PC-9 (cell line): ENCODE measurements at regions not wholly inside any gene's neighbourhood (a gene's known extent, or its start where the extent isn't known, plus 50 kb on each side); places are given as distances from the start of the nearest gene placed in this dataset.

Source experiments
- BruUV-seq: library from RNA; stranded (reverse); fragments of 400-500 nt; replicated peaks from 2 replicates; lab custom pipeline; 2021; lab: Mats Ljungman, UMichigan
- CTCF ChIA-PET: fragments of 300-600 bp; sonication (Branson Sonifier 250); formaldehyde crosslinking; loops from one replicate; lab custom pipeline; 2022; ENCODE audit warnings: antibody characterized with exemption; lab: Charles Lee
- POLR2A ChIA-PET: fragments of 300-600 bp; sonication (Branson Sonifier 250); formaldehyde crosslinking; loops from one replicate; lab custom pipeline; 2022; ENCODE audit warnings: antibody characterized with exemption; ENCODE audit not compliant: unreplicated experiment; lab: Charles Lee
- DNase-seq, 2 experiments: peaks; one replicate each; pipeline versions ENCODE4 v3.0.0 to v3.0.0-alpha.2; 2015 to 2022; ENCODE audit warnings: mixed read lengths in 1 of 2
- H2AFZ ChIP-seq: fragments of 200-600 bp; sonication (generic); 2 replicates; pipeline ENCODE4 v1.8.1; 2017; ENCODE audit warnings: antibody characterized with exemption
- H3F3A ChIP-seq: fragments of 200-600 bp; sonication (generic); 2 replicates; pipeline ENCODE4 v1.8.1; 2017; ENCODE audit warnings: antibody characterized with exemption, mild to moderate bottlenecking, low read depth; ENCODE audit not compliant: insufficient read depth
- H3K27ac ChIP-seq: fragments of 200-600 bp; sonication (generic); 2 replicates; pipeline ENCODE4 v1.6.1; 2016; ENCODE audit warnings: mixed run types
- H3K27me3 ChIP-seq: fragments of 200-600 bp; sonication (generic); 2 replicates; pipeline ENCODE4 v1.6.1; 2016; ENCODE audit warnings: low read depth, mixed run types; ENCODE audit not compliant: insufficient read depth
- H3K36me3 ChIP-seq: fragments of 200-600 bp; sonication (generic); 2 replicates; pipeline ENCODE4 v1.6.1; 2016; ENCODE audit warnings: low read depth, mixed run types
- H3K4me1 ChIP-seq: fragments of 200-600 bp; sonication (generic); replicated peaks from 2 replicates; pipeline ENCODE4 v1.6.1; 2016; ENCODE audit warnings: mixed run types; ENCODE audit not compliant: insufficient read depth
- H3K4me2 ChIP-seq: fragments of 200-600 bp; sonication (generic); 2 replicates; pipeline ENCODE4 v1.6.1; 2017; ENCODE audit warnings: mixed run types
- H3K4me3 ChIP-seq: fragments of 200-600 bp; sonication (generic); 2 replicates; pipeline ENCODE4 v1.6.1; 2016; ENCODE audit warnings: mixed run types
- H3K79me2 ChIP-seq: fragments of 200-600 bp; sonication (generic); 2 replicates; pipeline ENCODE4 v1.6.1; 2017; ENCODE audit warnings: low read depth, mixed run types
- H3K9me2 ChIP-seq: fragments of 200-600 bp; sonication (generic); 2 replicates; pipeline ENCODE4 v1.8.1; 2017; ENCODE audit warnings: mild to moderate bottlenecking; ENCODE audit not compliant: insufficient read depth
- H3K9me3 ChIP-seq: fragments of 200-600 bp; sonication (generic); 2 replicates; pipeline ENCODE4 v1.8.1; 2016; ENCODE audit warnings: low read depth; ENCODE audit not compliant: insufficient read depth
- H4K20me1 ChIP-seq: fragments of 200-600 bp; sonication (generic); 2 replicates; pipeline ENCODE4 v1.8.1; 2017; ENCODE audit not compliant: insufficient read depth
- CTCF ChIP-seq: fragments of 200-600 bp; sonication (generic); conservative IDR thresholded peaks from 2 replicates; pipeline ENCODE4 v1.6.1; 2017; ENCODE audit warnings: mixed run types, antibody characterized with exemption, mild to moderate bottlenecking, moderate library complexity
- EZH2 ChIP-seq: fragments of 200-600 bp; sonication (generic); IDR thresholded peaks from 2 replicates; pipeline ENCODE4 v1.8.0; 2017; ENCODE audit warnings: antibody characterized with exemption, low read depth
- intact Hi-C: fragments of 100-400 bp; cut with micrococcal nuclease; formaldehyde crosslinking; loops from one replicate; pipeline ENCODE4 v1.10.0; 2022; ENCODE audit not compliant: unreplicated experiment

GRCh38 chr11:91794146-91794545, 430.5 kb upstream of the FAT3 start:
- Histone ChIP-seq H3F3A (no peaks in the 10 kb centered on the region), H3K27me3 (no peaks in the 10 kb centered on the region), H3K4me2 (no peak overlapping the region), H3K36me3 (no peaks in the 10 kb centered on the region), H3K27ac (no peak overlapping the region), H4K20me1 (no peaks in the 10 kb centered on the region), H3K9me3 (no peaks in the 10 kb centered on the region), H3K9me2 (no peaks in the 10 kb centered on the region), H3K4me3 (no peak overlapping the region), H3K79me2 (no peaks in the 10 kb centered on the region), H2AFZ (no peak overlapping the region), H3K4me1 (no peaks in the 10 kb centered on the region)
- no peak for DNase-seq
- ChIA-PET CTCF (no interaction called here), POLR2A (no interaction called here)
- BruUV-seq, result no TSS peak
- intact Hi-C loops, result no loop called here
- no peak for TF ChIP-seq CTCF
- TF ChIP-seq EZH2, result no peak

GRCh38 chr11:91792779-91793262, 431.8 kb upstream of the FAT3 start:
- CTCF ChIA-PET, result no interaction called here

GRCh38 chr11:91791171-91791468, 433.5 kb upstream of the FAT3 start:
- no peak for DNase-seq
- no peak for TF ChIP-seq CTCF
- no peak for TF ChIP-seq EZH2
- no peak overlapping the region for H3K4me2 ChIP-seq
- intact Hi-C loops, result no loop called here
- H3K9me3 ChIP-seq, result no peaks in the 10 kb centered on the region
- no peaks in the 10 kb centered on the region for H3F3A ChIP-seq
- no peaks in the 10 kb centered on the region for H3K36me3 ChIP-seq
- no peak overlapping the region for H3K27ac ChIP-seq
- CTCF ChIA-PET, result no interaction called here
- no peaks in the 10 kb centered on the region for H3K4me1 ChIP-seq
- no peaks in the 10 kb centered on the region for H3K27me3 ChIP-seq
- no TSS peak for BruUV-seq
- no peaks in the 10 kb centered on the region for H3K9me2 ChIP-seq
- H2AFZ ChIP-seq, result no peak overlapping the region
- no peak overlapping the region for H3K4me3 ChIP-seq
- H4K20me1 ChIP-seq, result no peaks in the 10 kb centered on the region
- POLR2A ChIA-PET, result no interaction called here
- no peaks in the 10 kb centered on the region for H3K79me2 ChIP-seq

More at GRCh38 chr11:91792779-91793262, 431.8 kb upstream of the FAT3 start:
- intact Hi-C loops, result no loop called here
- Histone ChIP-seq H3K79me2 (no peaks in the 10 kb centered on the region), H3K9me3 (no peaks in the 10 kb centered on the region), H4K20me1 (no peaks in the 10 kb centered on the region), H3K27me3 (no peaks in the 10 kb centered on the region), H3K4me1 (no peaks in the 10 kb centered on the region), H3K4me2 (no peak overlapping the region), H3F3A (no peaks in the 10 kb centered on the region), H2AFZ (no peak overlapping the region), H3K36me3 (no peaks in the 10 kb centered on the region), H3K4me3 (no peak overlapping the region), H3K27ac (no peak overlapping the region), H3K9me2 (no peaks in the 10 kb centered on the region)
- no TSS peak for BruUV-seq
- TF ChIP-seq EZH2 (no peak), CTCF (no peak)
- no peak for DNase-seq
- POLR2A ChIA-PET, result no interaction called here
